Spleen (tissue), 7 donors: ENCODE measurements at regions not wholly inside any gene's neighbourhood (a gene's known extent, or its start where the extent isn't known, plus 50 kb on each side); places are given as distances from the start of the nearest gene placed in this dataset.

Experiments used
- CTCF ChIP-seq, 11 experiments: fragments of 200-600 bp in 7 of 11; fragments of 450-650 bp in 4 of 11; sonication (generic) in 4 of 11; IDR thresholded peaks in 8 of 11; conservative IDR thresholded peaks in 3 of 11; 1 replicate in 7 of 11; 2 replicates in 4 of 11; pipeline versions ENCODE4 v1.4.0 to v1.8.0; 2016 to 2021; ENCODE audit warnings: antibody characterized with exemption in 11 of 11, inconsistent platforms in 4 of 11, mild to moderate bottlenecking in 1 of 11
- POLR2A ChIP-seq, 3 donors: fragments of 450-650 bp; IDR thresholded peaks; one replicate each; pipeline ENCODE4 v1.5.1; 2017; ENCODE audit warnings: antibody characterized with exemption in 3 of 3, mild to moderate bottlenecking in 1 of 3
- POLR2AphosphoS5 ChIP-seq, 3 donors: sonication (generic); formaldehyde crosslinking; IDR thresholded peaks; one replicate each; pipeline ENCODE4 v1.5.1; 2017; ENCODE audit warnings: antibody characterized with exemption in 3 of 3
- donor health status: DM: no; HTN: no; CAD: no; lungs with moderate emphysema.
- donor health status: DM: no; HTN: no; CAD: no.
- donor health status: DM: no; HTN: no; CAD: no.

DNA sequence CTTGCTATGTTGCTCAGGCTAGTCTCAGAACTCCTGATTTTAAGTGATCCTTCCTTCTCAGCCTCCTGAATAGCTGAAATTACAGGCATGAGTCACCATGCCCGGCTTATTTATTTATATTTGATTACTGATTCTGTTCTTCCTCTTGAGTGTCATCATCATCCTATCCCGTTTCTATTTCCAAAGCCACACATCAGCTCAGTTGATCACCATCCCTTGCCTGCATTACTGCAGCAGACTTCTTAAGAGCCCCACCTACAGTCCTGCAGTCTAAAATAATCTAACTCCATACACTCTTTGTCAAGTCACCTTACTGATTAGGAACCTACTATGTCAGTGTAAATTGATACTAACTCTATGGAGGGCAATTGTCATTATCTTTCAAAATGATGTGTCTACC lies 138.9 kb upstream of the RAI14 start:
- TF ChIP-seq POLR2A (IDR thresholded peaks at IDR 0.05) (no peak), CTCF (IDR thresholded peaks at IDR 0.05 in 8 of 11, conservative IDR thresholded peaks at IDR 0.05 in 3 of 11) (no peak), POLR2AphosphoS5 (IDR thresholded peaks at IDR 0.05) (no peak)
